ENCODE measurements at regions not wholly inside any gene's neighbourhood (a gene's known extent, or its start where the extent isn't known, plus 50 kb on each side); places are given as distances from the start of the nearest gene placed in this dataset.

DNA sequence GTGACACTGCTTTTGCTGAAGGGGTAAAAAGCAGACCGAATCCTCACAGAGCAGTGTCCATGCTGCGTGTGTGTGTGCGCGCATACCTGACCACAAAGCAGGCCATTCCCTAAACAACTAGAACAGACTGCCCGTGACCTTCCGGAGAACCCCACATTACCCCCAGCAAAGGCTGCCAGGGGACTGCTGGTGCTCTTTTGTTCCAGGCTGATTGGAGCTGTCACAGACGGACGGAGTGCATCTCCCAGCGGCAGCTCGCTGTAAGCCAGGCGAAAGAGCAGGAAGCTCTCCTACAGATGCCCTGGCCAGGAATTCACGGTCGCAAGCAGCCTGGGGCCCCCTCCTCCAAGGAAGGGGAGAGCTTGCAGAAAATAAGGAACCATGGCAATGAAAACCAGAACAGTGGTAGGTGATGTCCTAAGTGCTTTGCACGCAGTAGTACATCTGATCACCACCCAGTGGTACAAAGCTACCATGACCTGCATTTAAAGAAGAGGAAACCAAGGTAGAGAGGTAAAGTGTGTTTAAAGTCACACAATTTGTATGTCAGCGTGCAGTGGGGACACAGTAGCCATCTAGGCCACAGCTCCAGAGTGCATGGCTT is 153.4 kb upstream of the DYNLRB2 start:
- TF ChIP-seq, protein P1, sequence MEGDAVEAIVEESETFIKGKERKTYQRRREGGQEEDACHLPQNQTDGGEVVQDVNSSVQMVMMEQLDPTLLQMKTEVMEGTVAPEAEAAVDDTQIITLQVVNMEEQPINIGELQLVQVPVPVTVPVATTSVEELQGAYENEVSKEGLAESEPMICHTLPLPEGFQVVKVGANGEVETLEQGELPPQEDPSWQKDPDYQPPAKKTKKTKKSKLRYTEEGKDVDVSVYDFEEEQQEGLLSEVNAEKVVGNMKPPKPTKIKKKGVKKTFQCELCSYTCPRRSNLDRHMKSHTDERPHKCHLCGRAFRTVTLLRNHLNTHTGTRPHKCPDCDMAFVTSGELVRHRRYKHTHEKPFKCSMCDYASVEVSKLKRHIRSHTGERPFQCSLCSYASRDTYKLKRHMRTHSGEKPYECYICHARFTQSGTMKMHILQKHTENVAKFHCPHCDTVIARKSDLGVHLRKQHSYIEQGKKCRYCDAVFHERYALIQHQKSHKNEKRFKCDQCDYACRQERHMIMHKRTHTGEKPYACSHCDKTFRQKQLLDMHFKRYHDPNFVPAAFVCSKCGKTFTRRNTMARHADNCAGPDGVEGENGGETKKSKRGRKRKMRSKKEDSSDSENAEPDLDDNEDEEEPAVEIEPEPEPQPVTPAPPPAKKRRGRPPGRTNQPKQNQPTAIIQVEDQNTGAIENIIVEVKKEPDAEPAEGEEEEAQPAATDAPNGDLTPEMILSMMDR (conservative IDR thresholded peaks at IDR 0.05): no peak
- no peak for TF ChIP-seq ZFX (IDR thresholded peaks at IDR 0.05)

Measured in C4-2B (cell line).